Testis (tissue), 2 donors: ENCODE measurements at regions not wholly inside any gene's neighbourhood (a gene's known extent, or its start where the extent isn't known, plus 50 kb on each side); places are given as distances from the start of the nearest gene placed in this dataset.

Experiments
- DNase-seq: peaks from one replicate; pipeline ENCODE4 v3.0.0-alpha.2; 2019
- H3K27ac ChIP-seq, 2 donors: fragments of 200-600 bp; sonication (generic); one replicate each; pipeline ENCODE4 v1.5.1; 2019
- H3K27me3 ChIP-seq: fragments of 200-600 bp; sonication (generic); one replicate; pipeline ENCODE4 v1.5.1; 2019
- H3K36me3 ChIP-seq: fragments of 200-600 bp; sonication (generic); one replicate; pipeline ENCODE4 v1.5.1; 2017; ENCODE audit warnings: low read depth; ENCODE audit errors: missing control alignments
- H3K4me1 ChIP-seq: fragments of 200-600 bp; sonication (generic); one replicate; pipeline ENCODE4 v1.5.1; 2019
- H3K4me3 ChIP-seq, 2 donors: fragments of 200-600 bp; sonication (generic); one replicate each; pipeline ENCODE4 v1.5.1; 2017 to 2019
- H3K9me3 ChIP-seq: fragments of 200-600 bp; sonication (generic); one replicate; pipeline ENCODE4 v1.5.1; 2017
- CTCF ChIP-seq, 3 experiments: fragments of 450-650 bp in 2 of 3; fragments of 200-600 bp in 1 of 3; sonication (generic) in 1 of 3; IDR thresholded peaks; one replicate each; pipeline ENCODE4 v1.5.1; 2016 to 2019; ENCODE audit warnings: antibody characterized with exemption in 3 of 3, mild to moderate bottlenecking in 2 of 3, moderate library complexity in 1 of 3
- POLR2A ChIP-seq: fragments of 450-650 bp; IDR thresholded peaks from one replicate; pipeline ENCODE4 v1.6.1; 2017; ENCODE audit warnings: antibody characterized with exemption, mild to moderate bottlenecking, moderate library complexity
- WGBS, 2 donors: methylation state at CpG; one replicate each; pipeline ENCODE4 v1.1.5; 2018; 5-methylcytosine and 5-hydroxymethylcytosine counted together
- intact Hi-C: fragments of 100-400 bp; cut with DNase I; formaldehyde crosslinking; loops from one replicate; pipeline ENCODE4 v1.15.1; 2023; ENCODE audit warnings: low total_unique reads

DNA sequence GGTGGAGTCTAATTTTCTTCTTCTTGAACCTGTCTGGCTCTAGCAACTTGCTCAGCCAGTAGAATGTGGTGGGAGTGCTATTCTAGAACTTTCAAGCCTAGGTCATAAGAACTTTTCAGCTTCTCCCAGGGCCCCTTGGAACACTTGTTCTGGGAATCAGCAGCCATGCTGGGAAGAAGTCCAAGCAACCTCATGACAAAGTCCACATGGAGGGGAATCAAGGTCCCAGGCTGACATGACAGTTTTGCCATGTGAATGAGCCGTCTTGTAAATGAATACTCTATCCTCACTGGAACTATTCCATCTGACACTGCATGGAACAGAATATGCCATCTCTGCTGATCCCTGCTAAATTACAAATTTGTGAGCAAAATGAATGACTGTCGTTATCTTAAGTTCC, 214.2 kb upstream of the TBX3 start:
- intact Hi-C loops, result no loop called here
- Histone ChIP-seq H3K4me3 (no peak overlapping the region), H3K27ac (no peak overlapping the region), H3K36me3 (no peaks in the 10 kb centered on the region), H3K4me1 (no peaks in the 10 kb centered on the region), H3K27me3 (no peaks in the 10 kb centered on the region), H3K9me3 (no peaks in the 10 kb centered on the region)
- 78 to 79% methylated on average over 2 of the region's 2 CpGs for WGBS, 2 donors
- no peak for DNase-seq
- TF ChIP-seq CTCF (IDR thresholded peaks at IDR 0.05) (no peak), POLR2A (no peak)

- no peak overlapping the region for H3K4me3 ChIP-seq
- intact Hi-C loops, result no loop called here
- WGBS, 2 donors, result 77 to 80% methylated on average over 5 of the region's 5 CpGs
- no peaks in the 10 kb centered on the region for H3K4me1 ChIP-seq
- no peaks in the 10 kb centered on the region for H3K27me3 ChIP-seq
- H3K9me3 ChIP-seq, result no peaks in the 10 kb centered on the region
- no peak for DNase-seq
- H3K36me3 ChIP-seq, result no peaks in the 10 kb centered on the region
- no peak overlapping the region for H3K27ac ChIP-seq
- no peak for TF ChIP-seq POLR2A
- no peak for TF ChIP-seq CTCF (IDR thresholded peaks at IDR 0.05)
These were observed 211.9 kb upstream of the TBX3 start for GRCh38 chr12:114895827-114896226.

DNA sequence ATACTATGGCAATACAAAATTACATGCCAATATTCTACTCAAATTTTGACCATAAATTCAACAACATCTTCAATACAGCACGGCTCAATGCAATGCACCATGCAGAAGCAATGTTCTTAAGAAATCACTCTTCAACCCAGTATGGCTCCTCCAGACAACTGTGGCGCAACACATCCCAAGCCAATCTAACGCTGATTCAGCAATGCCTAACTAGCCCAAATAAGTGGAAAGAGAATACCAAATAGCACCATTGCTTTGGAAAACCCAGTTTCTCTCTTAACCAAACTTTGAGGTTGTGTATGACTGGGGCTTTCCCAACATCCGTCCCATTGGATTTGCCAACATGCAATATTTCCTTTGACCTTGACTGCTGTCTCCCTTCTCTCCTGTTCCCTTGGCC, 211.1 kb upstream of the TBX3 start:
- TF ChIP-seq CTCF (IDR thresholded peaks at IDR 0.05), result no peak
- no peak for TF ChIP-seq POLR2A
- Histone ChIP-seq H3K9me3 (no peaks in the 10 kb centered on the region), H3K27ac (no peak overlapping the region), H3K36me3 (no peaks in the 10 kb centered on the region), H3K4me3 (no peak overlapping the region), H3K4me1 (no peaks in the 10 kb centered on the region), H3K27me3 (no peaks in the 10 kb centered on the region)
- no peak for DNase-seq
- WGBS, 2 donors, result 95 to 98% methylated on average over 4 of the region's 4 CpGs
- intact Hi-C loops, result no loop called here

DNA sequence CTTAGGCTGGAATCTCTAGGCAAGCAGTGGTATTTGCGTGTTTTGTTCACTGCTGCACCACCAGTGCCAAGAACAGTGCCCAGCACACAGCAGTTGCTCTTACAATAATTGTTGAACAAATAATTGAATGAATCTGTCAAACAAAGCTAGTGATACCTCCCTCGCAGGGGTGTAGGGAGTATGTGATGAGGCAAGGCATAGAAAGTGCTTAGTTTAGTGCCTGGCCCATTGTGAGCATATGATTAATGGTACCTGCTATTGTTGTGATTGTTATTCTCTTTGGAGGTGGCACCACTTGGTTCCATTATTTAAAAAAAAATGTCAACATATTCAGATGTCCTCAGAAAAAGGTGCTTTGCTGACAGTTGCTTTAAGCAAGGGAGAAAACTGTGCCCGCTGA, 210.1 kb upstream of the TBX3 start:
- Histone ChIP-seq H3K27me3 (no peaks in the 10 kb centered on the region), H3K36me3 (no peaks in the 10 kb centered on the region), H3K4me3 (no peak overlapping the region), H3K27ac (no peak overlapping the region), H3K9me3 (no peaks in the 10 kb centered on the region), H3K4me1 (no peaks in the 10 kb centered on the region)
- 85% methylated on average over 3 of the region's 3 CpGs for WGBS, 2 donors
- no peak for DNase-seq
- TF ChIP-seq CTCF (IDR thresholded peaks at IDR 0.05), result no peak
- TF ChIP-seq POLR2A, result no peak
- intact Hi-C loops, result no loop called here

DNA sequence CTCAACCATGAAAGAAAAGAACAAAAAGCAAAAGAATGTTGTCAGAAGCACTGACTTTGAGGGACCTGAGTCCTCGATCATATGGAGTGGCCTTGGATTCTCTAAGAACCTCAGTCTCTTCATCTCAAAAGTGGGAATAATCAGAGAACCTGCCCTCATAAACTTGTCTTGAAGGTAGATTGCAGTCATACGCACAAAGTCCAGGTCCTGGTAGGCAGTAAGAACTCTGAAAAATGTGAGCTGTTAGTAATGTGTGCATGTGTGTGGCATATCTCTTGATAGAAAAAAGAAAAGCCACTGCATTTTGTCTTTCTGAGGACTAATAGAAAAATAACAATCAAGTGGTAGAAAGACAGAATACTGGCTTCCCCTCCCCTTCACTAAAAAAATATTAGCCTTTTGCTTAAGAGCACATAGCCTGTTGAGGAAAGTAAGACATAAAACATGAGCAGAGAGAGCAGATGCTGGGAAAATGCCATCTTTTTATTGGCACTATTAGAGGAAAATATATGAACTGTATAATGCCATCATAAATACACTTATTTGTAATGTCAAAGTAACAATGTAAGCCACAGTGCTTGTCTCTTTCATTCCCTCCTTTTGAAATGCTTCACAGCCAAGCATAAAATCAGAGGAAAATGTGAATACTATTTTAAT, 205.1 kb upstream of the TBX3 start:
- Histone ChIP-seq H3K4me3 (no peak overlapping the region), H3K36me3 (no peaks in the 10 kb centered on the region), H3K4me1 (no peaks in the 10 kb centered on the region), H3K27ac (no peak overlapping the region), H3K9me3 (no peaks in the 10 kb centered on the region), H3K27me3 (no peaks in the 10 kb centered on the region)
- WGBS, 2 donors, result 92 to 96% methylated on average over 2 of the region's 2 CpGs
- intact Hi-C loops, result no loop called here
- DNase-seq, result no peak
- TF ChIP-seq CTCF (IDR thresholded peaks at IDR 0.05), result no peak
